Tibial nerve (tissue), 3 donors: ENCODE measurements at regions not wholly inside any gene's neighbourhood (a gene's known extent, or its start where the extent isn't known, plus 50 kb on each side); places are given as distances from the start of the nearest gene placed in this dataset.

Experiments used
- POLR2A ChIP-seq, 2 donors: fragments of 450-650 bp; IDR thresholded peaks; one replicate each; pipeline ENCODE4 v1.6.1; 2017; ENCODE audit warnings: antibody characterized with exemption in 2 of 2, mild to moderate bottlenecking in 2 of 2, moderate library complexity in 2 of 2
- TF ChIP-seq, protein P1 (sequence below), 5 experiments: fragments of 200-600 bp in 3 of 5; fragments of 450-650 bp in 2 of 5; sonication (generic) in 3 of 5; IDR thresholded peaks; one replicate each; pipeline ENCODE4 v1.5.1; 2016 to 2019; ENCODE audit warnings: antibody characterized with exemption in 5 of 5, mild to moderate bottlenecking in 3 of 5, moderate library complexity in 2 of 5

DNA sequence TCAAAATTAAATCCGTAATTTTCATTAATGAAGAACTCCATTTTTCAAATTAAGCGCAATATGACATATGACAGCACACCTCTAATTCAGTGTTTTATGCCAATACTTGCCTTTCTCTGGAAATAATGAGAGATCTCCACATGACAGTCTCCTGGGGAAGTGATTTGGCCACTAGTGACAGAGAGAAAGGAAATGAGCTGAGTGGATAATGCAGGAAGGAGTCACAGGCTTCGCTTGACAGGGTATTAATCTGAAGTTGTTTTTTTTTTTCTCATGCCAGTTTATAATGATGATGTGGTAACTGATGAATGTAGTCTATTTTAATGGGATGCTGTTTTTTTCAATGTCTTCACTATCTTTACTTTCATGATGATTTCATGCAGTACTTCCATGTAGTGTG is 1079.4 kb upstream of the GYPC start:
- TF ChIP-seq POLR2A (IDR thresholded peaks at IDR 0.05) = no peak
- TF ChIP-seq, protein P1, sequence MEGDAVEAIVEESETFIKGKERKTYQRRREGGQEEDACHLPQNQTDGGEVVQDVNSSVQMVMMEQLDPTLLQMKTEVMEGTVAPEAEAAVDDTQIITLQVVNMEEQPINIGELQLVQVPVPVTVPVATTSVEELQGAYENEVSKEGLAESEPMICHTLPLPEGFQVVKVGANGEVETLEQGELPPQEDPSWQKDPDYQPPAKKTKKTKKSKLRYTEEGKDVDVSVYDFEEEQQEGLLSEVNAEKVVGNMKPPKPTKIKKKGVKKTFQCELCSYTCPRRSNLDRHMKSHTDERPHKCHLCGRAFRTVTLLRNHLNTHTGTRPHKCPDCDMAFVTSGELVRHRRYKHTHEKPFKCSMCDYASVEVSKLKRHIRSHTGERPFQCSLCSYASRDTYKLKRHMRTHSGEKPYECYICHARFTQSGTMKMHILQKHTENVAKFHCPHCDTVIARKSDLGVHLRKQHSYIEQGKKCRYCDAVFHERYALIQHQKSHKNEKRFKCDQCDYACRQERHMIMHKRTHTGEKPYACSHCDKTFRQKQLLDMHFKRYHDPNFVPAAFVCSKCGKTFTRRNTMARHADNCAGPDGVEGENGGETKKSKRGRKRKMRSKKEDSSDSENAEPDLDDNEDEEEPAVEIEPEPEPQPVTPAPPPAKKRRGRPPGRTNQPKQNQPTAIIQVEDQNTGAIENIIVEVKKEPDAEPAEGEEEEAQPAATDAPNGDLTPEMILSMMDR (IDR thresholded peaks at IDR 0.05) = no peak
